Germinal center (tissue), 1 donor: ENCODE measurements at regions not wholly inside any gene's neighbourhood (a gene's known extent, or its start where the extent isn't known, plus 50 kb on each side); places are given as distances from the start of the nearest gene placed in this dataset.

Experiments used
- DNase-seq: peaks from one replicate; pipeline ENCODE4 v3.0.0; 2012; ENCODE audit warnings: mixed read lengths, low spot score

GRCh38 chr9:26394025-26394424, 498.6 kb downstream of the CAAP1 start:
- DNase-seq, result no peak

DNA sequence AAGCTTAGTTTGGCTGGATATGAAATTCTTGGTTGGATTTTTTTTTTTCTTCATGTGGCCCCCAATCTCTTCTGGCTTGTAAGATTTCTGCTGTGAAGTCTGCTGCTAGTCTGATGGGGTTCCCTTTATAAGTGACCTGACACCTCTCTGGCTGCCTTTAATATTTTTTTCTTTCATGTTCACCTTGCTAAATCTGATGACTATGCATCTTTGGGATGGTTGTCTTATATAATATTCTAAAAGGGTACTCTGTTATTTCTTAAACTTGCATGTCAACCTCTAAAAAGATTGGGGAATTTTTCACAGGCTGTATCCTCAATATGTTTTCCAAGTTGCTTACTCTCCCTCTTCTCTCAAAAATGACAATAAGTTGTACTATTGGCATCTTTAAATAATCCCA, 500.0 kb downstream of the CAAP1 start:
- DNase-seq, result no peak

DNA sequence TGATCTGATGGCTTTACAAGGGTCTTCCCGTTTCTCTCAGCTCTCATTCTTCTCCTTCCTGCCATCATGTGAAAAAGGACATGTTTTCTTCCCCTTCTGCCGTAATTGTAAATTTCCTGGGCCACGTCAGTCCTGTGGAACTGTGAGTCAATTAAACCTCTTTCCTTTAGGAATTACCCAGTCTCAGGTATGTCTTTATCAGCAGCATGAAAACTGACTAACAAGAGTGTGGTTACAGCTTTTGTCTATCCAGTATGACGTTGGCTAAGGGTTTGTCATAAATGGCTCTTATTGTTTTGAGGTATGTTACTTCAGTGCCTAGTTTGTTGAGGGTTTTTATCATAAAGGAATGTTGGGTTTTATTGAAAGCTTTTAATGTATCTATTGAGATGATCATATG, 501.6 kb downstream of the CAAP1 start:
- no peak for DNase-seq

DNA sequence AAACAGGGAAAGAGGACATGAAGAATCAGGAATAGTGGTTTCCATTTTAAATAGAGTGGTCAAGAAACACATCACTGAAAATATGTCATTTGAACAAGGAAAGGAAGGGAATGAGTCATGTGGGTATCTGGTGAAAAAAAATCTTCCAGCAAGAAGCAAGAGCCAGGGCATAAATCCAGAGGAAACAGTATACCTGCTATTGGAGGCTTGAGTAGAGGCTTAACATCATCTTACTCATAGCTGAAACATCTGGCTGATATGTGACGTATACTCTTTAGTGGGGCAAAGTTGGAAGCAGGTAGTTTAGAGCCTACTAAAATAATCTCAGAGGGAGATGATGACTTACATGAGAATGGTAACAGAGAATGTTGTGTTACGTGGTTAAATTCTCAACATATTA, 517.2 kb downstream of the CAAP1 start:
- no peak for DNase-seq

DNA sequence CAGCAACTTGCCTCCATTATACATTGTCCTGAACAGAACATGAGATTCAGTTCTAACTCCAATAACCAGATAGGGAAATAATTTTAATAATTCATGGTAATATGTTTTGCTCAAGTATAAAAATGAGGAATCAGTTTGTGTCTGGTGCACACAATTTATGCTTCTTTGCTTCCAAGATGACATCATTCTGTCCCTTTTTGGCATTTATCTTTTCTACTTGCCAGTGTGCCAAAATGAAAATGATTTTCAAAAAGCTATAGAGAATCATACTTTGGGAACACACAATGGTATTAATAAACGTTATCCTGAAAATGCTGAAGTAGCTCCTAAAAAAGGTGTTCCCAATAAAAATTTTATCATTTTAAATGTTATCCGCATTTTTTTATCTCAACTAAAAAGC, 519.0 kb downstream of the CAAP1 start:
- DNase-seq, result no peak

DNA sequence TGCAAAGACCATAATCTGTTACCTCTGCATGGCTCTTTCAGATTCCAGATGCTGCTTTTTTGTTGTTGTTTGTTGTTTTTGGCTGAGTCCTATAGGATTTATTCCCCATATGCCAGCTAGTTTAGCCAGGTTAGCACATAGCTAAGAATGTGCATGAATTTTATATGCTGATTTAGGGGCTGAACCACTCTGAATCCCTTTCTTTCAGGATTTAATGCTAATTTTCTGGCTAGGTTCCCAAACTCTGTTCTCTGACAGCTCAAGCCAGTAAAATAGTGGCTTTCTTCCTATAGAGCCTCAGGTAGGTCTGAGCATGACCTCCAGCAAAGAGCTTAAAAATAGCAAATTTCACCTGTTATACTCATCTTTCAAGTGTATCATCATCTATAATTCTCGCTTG, 521.4 kb downstream of the CAAP1 start:
- DNase-seq, result no peak

DNA sequence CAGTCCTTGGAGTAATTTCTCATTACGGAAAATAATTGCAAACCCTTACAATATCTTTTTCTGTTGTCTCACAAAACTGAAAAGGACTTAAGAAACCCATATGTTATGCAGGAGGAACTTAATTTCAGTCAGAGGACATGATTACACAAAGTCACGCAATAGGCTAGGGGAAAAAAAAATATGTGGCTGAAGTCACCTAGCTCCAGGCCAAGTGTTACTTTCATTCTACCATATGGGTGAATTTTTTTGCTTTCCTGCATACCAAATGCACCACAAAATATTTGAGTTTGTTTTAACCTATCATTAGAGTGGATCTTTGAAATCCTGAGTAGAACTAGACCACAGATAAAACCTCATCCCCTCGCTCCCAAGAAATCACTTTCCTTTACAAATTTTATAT, 523.5 kb downstream of the CAAP1 start:
- no peak for DNase-seq

DNA sequence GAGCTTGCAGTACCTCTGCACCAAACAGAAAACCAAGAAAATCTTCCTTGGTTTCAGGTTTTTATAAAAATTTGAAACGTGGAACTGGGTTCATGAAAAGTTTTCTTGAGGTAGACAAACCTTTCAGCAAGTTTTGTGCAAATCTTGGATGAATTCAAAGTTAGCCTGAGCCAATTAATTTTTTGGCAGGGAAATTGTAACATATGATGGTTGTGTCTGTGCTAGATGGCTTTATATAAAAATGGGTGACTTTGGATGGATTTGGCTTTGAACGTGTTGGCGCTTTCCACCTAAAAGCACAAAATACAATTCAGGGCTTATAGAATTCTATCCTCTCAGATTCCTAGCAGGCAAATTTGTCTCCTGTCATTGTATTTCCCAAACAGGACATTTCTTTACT, 524.4 kb downstream of the CAAP1 start:
- no peak for DNase-seq

DNA sequence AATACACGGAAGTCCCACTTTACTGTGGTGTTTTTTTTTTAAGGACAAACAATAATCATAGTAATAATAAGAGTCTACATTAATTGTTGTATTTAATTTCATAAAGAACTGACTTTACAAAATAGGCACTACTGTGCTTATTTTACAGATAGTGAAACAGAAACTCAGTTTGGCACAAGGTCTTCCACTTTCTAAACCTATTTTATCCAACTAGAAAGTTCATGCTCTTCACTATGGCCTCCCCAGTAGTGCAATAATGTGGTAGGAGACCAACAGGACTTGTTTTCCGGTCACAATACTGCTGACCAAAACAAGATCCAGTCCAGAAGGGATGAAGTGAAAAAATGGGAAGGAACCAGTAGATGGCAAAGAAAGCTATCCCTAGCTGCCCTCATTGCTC, 531.6 kb downstream of the CAAP1 start:
- DNase-seq, result no peak

DNA sequence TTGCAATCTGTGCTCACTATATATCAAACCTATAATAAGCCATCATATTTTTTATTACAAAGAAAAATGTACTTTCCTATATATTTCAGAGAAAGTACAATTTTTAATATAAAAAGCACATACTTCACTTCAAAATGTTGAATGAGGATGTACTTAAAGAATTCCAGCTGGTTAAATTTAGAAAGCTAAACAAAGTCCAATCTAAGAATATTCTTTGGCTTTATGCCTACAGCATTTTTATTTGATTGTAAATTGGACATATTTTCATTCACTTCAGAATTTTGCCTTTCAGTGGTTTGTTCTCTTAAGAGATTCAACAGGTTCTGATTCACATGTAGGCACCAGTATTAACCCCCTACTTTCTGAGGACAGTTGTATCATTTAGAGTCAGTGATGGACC, 533.8 kb downstream of the CAAP1 start:
- no peak for DNase-seq

DNA sequence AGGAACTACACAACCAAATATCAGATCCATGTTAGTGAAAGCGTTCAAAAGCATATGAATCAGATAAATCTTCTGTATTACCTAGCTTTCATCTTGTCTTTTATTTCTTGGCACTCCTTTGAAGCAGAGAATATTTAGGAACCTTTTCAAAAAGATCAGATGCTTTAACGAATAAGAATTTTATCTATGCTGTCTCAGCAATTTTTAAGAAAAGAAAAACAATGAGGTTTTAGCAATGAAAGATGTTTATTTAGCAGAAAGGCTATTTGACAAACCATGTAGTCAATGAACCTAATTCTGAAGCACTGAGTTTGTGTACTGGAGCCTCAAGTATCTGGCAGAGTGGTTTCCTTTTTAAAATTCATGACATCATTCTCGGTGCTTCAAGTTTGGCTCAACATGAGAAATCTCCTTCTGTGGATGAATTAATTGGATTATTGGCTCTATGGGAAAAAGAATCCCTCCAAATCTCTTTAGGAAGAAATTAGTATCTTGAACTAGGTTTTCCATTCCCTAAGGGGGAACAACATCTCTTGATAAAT, 534.7 kb downstream of the CAAP1 start:
- DNase-seq, result no peak

DNA sequence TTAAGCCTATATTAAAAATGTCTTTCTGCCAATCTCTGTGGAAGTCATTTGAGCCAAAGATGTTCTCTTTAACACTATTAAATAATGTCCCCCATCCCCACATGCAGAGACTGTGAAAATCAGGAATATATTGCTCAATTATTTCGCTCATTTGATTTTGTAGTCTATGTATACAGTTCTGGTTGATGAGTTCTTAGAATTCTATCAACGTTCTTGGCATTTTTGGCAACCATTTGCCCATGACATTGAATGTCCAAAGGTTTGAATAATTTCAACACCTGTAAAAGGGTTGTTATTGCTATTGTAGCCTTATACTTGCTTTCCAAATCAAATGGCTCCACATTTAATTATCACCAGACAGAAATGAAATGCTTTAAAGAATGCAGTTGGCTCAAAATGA, 536.1 kb downstream of the CAAP1 start:
- DNase-seq, result no peak

- DNase-seq, result no peak
Measured at GRCh38 chr9:26346942-26347477, 545.6 kb downstream of the CAAP1 start.

DNA sequence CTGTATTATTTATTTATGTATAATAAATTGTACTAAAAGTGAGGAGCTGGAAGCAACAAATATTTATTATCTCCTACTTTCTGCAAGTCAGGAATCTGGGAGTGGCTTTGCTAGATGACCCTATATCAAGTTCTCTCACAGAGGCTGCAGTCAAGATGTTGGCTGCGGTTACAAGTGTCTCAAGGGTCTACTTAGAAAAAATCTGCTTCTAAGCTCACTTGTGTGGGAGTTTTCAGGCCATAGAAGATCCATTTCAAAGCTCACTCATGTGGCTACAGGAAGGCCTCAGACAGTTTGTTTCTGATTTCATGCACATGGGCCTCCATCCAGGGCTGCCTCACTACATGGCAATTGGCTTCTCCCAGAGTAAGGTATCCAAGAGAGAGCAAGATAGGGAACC, 551.1 kb downstream of the CAAP1 start:
- no peak for DNase-seq

GRCh38 chr9:26339796-26340195, 552.8 kb downstream of the CAAP1 start:
- DNase-seq, result no peak

DNA sequence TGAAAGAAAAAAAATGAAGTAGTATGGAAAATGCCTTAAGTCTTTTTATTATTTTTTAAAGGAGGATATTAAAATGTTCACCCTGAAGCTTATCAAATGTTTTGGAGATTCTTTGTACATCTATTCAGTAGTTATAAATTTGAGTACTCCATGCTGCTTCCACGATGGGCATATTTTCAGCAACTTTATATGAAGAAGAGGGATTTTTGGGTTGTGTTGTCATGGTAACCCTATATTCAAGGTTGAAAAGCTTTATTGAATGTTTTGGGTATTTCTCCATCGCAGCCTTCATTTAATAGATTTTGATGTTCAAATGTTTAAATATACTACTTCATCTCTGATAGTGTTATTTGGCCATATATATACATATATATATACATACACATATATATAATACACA, 557.5 kb downstream of the CAAP1 start:
- no peak for DNase-seq

DNA sequence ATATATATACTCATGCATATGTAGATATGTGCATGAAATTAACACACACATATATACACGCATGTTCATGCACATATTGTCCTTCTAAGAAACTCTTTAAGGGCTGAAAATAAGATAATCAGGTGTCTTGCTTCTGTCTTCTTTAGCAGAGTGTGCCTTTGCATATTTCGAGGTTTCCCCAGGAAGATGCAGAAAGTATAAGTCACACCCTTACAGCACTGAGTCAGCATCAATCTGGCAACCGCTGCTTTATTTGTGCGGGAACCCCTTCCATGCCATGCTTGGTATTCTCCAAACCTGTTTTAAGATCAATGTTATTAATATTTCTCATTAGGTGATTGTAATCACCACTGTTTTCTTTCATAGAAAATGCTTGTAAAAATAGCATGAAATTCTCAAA, 557.9 kb downstream of the CAAP1 start:
- DNase-seq, result no peak

- no peak for DNase-seq
Measured at GRCh38 chr9:26331223-26331622, 561.4 kb downstream of the CAAP1 start.

- no peak for DNase-seq
Measured at GRCh38 chr9:26329974-26330373, 562.6 kb downstream of the CAAP1 start.

DNA sequence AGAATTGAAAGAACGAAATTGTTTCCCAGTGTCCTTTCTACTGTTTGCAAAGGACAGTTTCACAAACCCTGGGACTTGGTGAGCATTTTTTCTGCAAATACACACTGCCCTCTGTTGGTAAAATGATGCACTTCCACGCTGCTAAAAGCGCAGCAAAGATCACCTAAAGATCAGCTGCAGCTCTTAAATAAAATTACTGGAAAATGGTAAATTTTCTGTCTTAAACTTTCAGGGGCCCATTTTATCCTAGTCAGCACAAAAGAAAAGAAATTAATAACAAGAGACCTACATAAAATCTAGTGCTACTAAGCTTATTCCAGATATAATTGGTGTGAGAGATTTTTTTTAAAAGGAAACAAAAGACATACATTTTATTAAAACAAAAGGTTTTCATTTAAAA, 566.0 kb downstream of the CAAP1 start:
- peak; percentile 4 for DNase-seq

DNA sequence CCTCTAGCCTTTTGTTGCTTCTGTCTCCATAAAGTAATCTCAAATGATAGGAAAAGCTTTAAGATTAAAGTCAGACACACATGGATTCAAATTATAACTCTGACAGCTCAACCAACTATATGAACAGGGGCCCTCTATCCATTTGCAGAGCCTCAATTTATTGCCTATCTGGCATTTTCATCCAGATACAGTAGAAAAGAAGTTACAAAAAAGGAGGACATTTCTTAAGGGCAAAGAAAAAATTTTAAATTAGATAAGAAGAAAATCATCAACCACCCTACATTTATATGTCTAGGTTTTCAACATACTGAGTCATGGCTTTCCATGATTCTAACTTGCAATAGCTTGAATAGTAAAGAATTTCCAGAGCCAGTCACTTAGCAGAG, 567.2 kb downstream of the CAAP1 start:
- no peak for DNase-seq

DNA sequence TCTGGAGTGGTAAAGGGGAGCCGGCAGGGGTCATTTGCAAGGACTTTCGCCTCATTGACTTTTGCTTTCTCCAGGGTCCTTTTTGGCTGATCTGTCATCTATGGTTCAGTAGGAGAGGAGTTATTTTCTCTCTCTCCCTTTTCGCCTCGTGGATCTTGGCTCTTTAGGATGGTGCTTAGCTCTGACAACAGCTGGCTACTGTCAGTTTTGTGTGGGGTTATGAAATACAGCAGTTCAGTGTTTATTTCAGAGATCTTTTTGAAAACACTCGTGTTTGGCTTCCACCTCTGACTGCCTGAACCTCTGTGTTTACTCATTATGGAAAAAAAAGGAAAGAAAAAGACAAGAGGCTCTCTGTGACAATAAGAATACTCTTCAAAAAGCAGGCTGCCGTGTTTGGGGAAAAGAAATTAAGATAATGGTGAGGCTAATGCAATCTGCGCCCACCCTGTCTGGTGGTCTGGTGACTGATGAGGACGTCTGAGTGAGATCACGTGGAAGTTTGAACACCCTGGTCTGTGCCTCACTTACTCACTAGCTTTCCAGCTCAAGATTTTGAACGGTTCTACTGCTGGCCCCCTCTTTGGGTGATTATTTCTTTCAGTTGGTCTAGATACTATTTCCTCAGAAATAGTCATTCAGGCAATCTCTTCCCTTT, 567.7 kb downstream of the CAAP1 start:
- no peak for DNase-seq

DNA sequence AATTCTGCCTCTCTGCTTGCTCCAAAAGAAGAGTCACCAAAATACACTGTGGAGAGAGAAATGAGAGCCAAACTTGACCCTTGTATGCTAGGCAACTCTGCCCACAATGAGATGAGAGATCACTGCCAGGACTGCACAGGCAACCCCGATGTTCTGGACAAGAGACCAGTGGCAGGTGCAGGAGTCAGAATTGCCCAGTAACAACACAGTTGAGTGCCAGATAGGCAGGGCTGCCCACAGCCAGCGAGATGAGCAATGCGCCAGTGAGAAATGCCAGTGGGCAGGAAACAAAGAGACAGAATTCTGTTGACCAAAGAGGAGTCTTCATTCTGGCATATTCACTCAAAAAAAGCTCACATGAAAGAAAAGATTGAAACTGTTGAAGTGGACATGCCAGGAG, 570.7 kb downstream of the CAAP1 start:
- no peak for DNase-seq

GRCh38 chr9:26319859-26320258, 572.7 kb downstream of the CAAP1 start:
- no peak for DNase-seq
